Liver (tissue), 3 donors: ENCODE measurements at regions not wholly inside any gene's neighbourhood (a gene's known extent, or its start where the extent isn't known, plus 50 kb on each side); places are given as distances from the start of the nearest gene placed in this dataset.

Source experiments
- CTCF ChIP-seq: fragments of 150-350 bp; IDR thresholded peaks from 2 replicates; pipeline ENCODE4 v1.5.1; 2017; ENCODE audit warnings: improper control_type of control experiment, low read depth, low read length; ENCODE audit not compliant: missing input control
- EGR1 ChIP-seq, 2 donors: IDR thresholded peaks; 2 replicates each; pipeline ENCODE4 v1.6.1; 2016 to 2018; ENCODE audit warnings: antibody characterized with exemption in 2 of 2, low read depth in 2 of 2
- FOXA1 ChIP-seq: IDR thresholded peaks from 2 replicates; pipeline ENCODE4 v1.6.1; 2016; ENCODE audit warnings: antibody characterized with exemption
- GABPA ChIP-seq, 2 donors: IDR thresholded peaks in 1 of 2; conservative IDR thresholded peaks in 1 of 2; 2 replicates each; pipeline ENCODE4 v1.6.1; 2016; ENCODE audit warnings: antibody characterized with exemption in 2 of 2, mild to moderate bottlenecking in 1 of 2, moderate library complexity in 1 of 2
- JUND ChIP-seq, 2 donors: IDR thresholded peaks; 2 replicates each; pipeline ENCODE4 v1.6.1; 2016; ENCODE audit warnings: antibody characterized with exemption in 2 of 2
- MAX ChIP-seq: IDR thresholded peaks from 2 replicates; pipeline ENCODE4 v1.6.1; 2016; ENCODE audit warnings: antibody characterized with exemption
- NR2F2 ChIP-seq: IDR thresholded peaks from 2 replicates; pipeline ENCODE4 v1.6.1; 2016; ENCODE audit warnings: antibody characterized with exemption
- RAD21 ChIP-seq, 2 donors: IDR thresholded peaks; 2 replicates each; pipeline ENCODE4 v1.6.1; 2016; ENCODE audit warnings: antibody characterized with exemption in 2 of 2, mild to moderate bottlenecking in 2 of 2
- RXRA ChIP-seq, 2 donors: IDR thresholded peaks; 2 replicates each; pipeline ENCODE4 v1.6.1; 2017 to 2018; ENCODE audit warnings: antibody characterized with exemption in 2 of 2, mild to moderate bottlenecking in 1 of 2
- SP1 ChIP-seq: IDR thresholded peaks from 2 replicates; pipeline ENCODE4 v1.6.1; 2018; ENCODE audit warnings: antibody characterized with exemption, mild to moderate bottlenecking
- TAF1 ChIP-seq: conservative IDR thresholded peaks from 2 replicates; pipeline ENCODE4 v1.6.1; 2016; ENCODE audit warnings: antibody characterized with exemption, mild to moderate bottlenecking
- YY1 ChIP-seq: IDR thresholded peaks from 2 replicates; pipeline ENCODE4 v1.6.1; 2016; ENCODE audit warnings: antibody characterized with exemption, mild to moderate bottlenecking
- ZBTB33 ChIP-seq: IDR thresholded peaks from 2 replicates; pipeline ENCODE4 v1.6.1; 2016; ENCODE audit warnings: antibody characterized with exemption
- donor health status: healthy.
- donor health status: healthy.

- TF ChIP-seq CTCF = no peak
- no peak for TF ChIP-seq MAX
- TF ChIP-seq SP1 = no peak
- no peak for TF ChIP-seq TAF1
- no peak for TF ChIP-seq RAD21 (IDR thresholded peaks at IDR 0.05)
- no peak for TF ChIP-seq YY1
- TF ChIP-seq EGR1 (IDR thresholded peaks at IDR 0.05; ENCODE audit: low read depth in 2 of 2) = no peak
- no peak for TF ChIP-seq ZBTB33
- TF ChIP-seq GABPA (IDR thresholded peaks at IDR 0.05 in 1 of 2, conservative IDR thresholded peaks at IDR 0.05 in 1 of 2) = no peak
- TF ChIP-seq RXRA (IDR thresholded peaks at IDR 0.05) = no peak
- TF ChIP-seq JUND (IDR thresholded peaks at IDR 0.05) = no peak
- TF ChIP-seq NR2F2 = no peak
- TF ChIP-seq FOXA1 = no peak
Measured at GRCh38 chr7:19290968-19291367, 145.7 kb upstream of the FERD3L start.
